ENCODE measurements at regions not wholly inside any gene's neighbourhood (a gene's known extent, or its start where the extent isn't known, plus 50 kb on each side); places are given as distances from the start of the nearest gene placed in this dataset.

DNA sequence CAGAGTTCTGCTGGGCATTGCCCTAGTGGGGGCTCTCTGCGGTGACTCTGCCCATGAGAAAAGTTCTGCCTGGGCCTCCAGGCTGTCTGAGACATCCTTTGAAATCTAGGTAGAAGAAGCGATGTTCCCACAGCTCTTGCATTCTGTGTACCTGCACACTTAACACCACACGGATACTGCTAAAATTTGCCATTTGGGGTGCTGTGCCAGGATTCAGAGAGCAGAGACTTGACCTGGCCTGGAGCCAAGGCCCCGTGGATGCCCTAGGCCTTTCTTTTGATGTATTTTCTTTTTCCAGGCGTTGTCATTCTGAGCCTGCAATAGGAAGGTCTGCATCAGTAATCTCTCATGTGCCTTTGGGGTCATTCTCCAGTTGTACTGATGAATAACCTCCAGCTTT is 89.3 kb upstream of the IL12B start:
- TF ChIP-seq, protein P1, sequence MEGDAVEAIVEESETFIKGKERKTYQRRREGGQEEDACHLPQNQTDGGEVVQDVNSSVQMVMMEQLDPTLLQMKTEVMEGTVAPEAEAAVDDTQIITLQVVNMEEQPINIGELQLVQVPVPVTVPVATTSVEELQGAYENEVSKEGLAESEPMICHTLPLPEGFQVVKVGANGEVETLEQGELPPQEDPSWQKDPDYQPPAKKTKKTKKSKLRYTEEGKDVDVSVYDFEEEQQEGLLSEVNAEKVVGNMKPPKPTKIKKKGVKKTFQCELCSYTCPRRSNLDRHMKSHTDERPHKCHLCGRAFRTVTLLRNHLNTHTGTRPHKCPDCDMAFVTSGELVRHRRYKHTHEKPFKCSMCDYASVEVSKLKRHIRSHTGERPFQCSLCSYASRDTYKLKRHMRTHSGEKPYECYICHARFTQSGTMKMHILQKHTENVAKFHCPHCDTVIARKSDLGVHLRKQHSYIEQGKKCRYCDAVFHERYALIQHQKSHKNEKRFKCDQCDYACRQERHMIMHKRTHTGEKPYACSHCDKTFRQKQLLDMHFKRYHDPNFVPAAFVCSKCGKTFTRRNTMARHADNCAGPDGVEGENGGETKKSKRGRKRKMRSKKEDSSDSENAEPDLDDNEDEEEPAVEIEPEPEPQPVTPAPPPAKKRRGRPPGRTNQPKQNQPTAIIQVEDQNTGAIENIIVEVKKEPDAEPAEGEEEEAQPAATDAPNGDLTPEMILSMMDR (IDR thresholded peaks at IDR 0.05; ENCODE audit: insufficient read depth, low read depth, low read length), result no peak
- DNase-seq (ENCODE audit: low read depth), result no peak

DNA sequence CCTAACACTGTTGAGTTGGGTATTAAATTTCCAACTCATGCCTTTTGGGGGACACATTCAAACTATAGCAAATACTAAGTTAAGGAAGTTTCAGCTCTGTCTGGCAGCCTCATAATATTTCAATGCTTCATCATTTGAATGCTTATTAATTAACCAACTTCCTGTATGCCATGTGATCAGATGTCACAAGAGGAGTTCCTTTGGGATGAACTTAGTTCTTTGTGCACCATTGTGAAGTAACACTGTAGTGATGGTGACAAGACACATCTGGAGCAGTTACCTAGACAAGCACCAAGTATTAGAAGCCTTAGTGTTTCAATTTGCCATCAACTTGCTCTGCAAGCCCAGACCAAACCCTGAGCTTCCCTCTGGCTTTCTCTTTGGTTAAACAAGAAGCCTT is 90.7 kb upstream of the IL12B start:
- TF ChIP-seq, protein P1 (IDR thresholded peaks at IDR 0.05; ENCODE audit: insufficient read depth, low read depth, low read length), result no peak
- DNase-seq (ENCODE audit: low read depth), result no peak
- no peak overlapping the region for H3K4me3 ChIP-seq (ENCODE audit: low read depth, low read length)

More for the DNA sequence above, 89.3 kb upstream of the IL12B start:
- H3K4me3 ChIP-seq (ENCODE audit: low read depth, low read length), result no peak overlapping the region

DNA sequence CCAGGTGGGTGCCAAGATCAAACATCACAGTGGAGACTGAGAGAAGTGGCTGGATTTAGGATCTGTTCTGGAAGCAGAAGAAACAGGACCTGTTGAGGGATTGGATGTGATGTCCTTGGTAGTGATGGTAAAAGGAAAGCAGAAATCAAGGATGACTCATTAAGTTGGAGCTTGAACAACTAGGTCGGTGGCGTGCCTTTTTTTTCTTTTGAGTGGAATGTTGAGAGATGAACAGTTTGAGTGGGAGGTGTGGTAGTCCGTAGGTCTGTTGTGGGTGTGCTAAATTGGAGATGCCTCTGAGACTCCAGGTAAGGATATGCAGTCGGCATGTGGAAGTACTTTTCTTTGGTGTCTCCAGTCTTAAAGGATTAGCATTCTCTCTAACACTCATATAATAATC is 92.1 kb upstream of the IL12B start:
- DNase-seq (ENCODE audit: low read depth), result no peak
- TF ChIP-seq, protein P1 (IDR thresholded peaks at IDR 0.05; ENCODE audit: insufficient read depth, low read depth, low read length), result no peak
- H3K4me3 ChIP-seq (ENCODE audit: low read depth, low read length), result no peak overlapping the region

DNA sequence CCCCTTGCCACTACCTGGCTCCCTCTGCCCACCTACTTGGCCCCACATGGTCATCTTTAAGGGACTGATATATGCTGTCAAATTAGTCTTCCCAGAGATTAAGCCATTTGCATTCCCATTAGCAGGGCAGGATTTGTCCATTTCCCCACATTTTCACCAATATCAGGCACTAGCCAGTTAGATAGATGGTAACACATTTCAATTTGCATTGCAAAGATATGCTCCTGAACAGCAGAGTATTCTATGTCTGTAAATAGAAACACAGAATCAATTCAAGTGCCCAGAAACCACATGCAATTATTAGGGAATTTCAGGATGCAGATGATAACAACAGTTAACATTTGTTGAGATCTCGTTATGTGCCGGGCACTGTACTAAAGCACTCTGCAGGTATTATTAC is 92.6 kb upstream of the IL12B start:
- no peak for DNase-seq (ENCODE audit: low read depth)
- TF ChIP-seq, protein P1 (IDR thresholded peaks at IDR 0.05; ENCODE audit: insufficient read depth, low read depth, low read length), result no peak
- no peak overlapping the region for H3K4me3 ChIP-seq (ENCODE audit: low read depth, low read length)

DNA sequence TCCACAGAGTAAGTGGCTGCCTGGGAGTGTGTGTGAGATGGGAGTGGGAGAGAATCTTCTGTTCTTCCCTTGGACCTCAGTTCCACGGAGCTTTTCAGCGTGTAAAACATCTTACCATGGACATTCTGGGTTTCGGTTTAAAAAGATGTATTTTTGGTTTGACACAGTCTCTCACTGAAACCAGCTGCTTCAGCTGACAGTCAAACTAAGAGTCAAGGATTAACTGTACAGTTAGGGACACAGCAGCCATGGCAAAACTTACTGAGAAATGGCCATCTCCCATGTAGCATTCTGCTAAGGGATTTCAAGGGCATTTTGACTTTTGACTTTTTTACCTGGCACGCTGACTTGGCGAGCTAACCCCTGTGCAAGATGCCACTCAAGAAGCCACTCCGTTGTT is 93.8 kb upstream of the IL12B start:
- TF ChIP-seq, protein P1 (IDR thresholded peaks at IDR 0.05; ENCODE audit: insufficient read depth, low read depth, low read length), result no peak
- no peak for DNase-seq (ENCODE audit: low read depth)
- H3K4me3 ChIP-seq (ENCODE audit: low read depth, low read length), result no peak overlapping the region

DNA sequence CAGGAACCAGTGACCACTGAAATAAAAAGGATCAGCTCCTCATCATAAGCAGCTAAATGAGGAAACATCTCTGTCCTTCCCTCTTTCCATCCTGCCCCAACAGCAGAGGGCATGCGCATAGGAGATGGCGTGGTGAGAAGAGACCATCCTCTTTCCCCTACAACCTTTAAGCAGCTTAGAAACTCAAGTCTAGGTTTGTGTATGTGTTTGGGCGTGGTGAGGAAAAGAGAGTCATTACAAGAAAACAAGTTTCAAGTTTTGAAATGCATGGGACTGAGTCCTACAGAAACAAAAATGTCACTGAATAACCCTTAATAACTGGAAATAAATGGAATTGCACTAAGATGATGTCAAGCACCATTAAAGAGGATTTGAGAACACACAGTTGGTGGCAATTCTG is 96.4 kb upstream of the IL12B start:
- DNase-seq (ENCODE audit: low read depth), result no peak

More for the DNA sequence above, 96.4 kb upstream of the IL12B start:
- H3K4me3 ChIP-seq (ENCODE audit: low read depth, low read length), result no peak overlapping the region
- TF ChIP-seq, protein P1 (IDR thresholded peaks at IDR 0.05; ENCODE audit: insufficient read depth, low read depth, low read length), result no peak

Data from fibroblast of villous mesenchyme (primary cell).